ENCODE measurements at regions not wholly inside any gene's neighbourhood (a gene's known extent, or its start where the extent isn't known, plus 50 kb on each side); places are given as distances from the start of the nearest gene placed in this dataset.

DNA sequence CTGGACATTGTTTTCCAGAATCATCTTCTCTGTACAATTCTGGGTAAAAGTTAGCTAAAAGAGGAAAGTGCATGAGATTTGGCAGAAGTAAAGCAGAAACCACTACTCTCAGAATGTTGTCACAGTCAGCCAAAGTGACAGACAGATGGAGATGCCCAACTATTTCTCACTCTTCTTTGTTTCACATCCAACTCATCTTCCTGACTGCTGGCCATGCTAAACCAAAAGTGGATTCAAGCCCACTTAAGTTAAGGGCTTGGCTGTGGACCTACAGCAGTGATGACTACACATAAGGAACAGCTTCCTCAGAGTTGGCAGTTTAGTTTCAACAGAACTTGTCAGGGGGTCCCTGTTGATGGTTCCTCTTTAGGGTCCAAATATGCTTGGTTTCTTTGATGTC, 730.2 kb downstream of the LRRIQ3 start:
- no peak for TF ChIP-seq CTCF (IDR thresholded peaks at IDR 0.05)
- TF ChIP-seq EZH2 (IDR thresholded peaks at IDR 0.05; ENCODE audit: borderline replicate concordance, insufficient read depth, low read depth, low read length, poor library complexity, severe bottlenecking), result no peak

Measured in B cell (primary cell).